GM18519 (cell line): ENCODE measurements at regions not wholly inside any gene's neighbourhood (a gene's known extent, or its start where the extent isn't known, plus 50 kb on each side); places are given as distances from the start of the nearest gene placed in this dataset.

ENCODE experiments used
- ATAC-seq: cut with Tn5 transposase; IDR thresholded peaks from one replicate; pipeline ENCODE4 v1.9.1; 2021; ENCODE audit warnings: mild to moderate bottlenecking, moderate library complexity; ENCODE audit not compliant: unreplicated experiment, low FRiP score

- ATAC-seq, result no peak
Observed at GRCh38 chr9:1639166-1639565, 376.0 kb upstream of the SMARCA2 start.

GRCh38 chr9:1647776-1648175 is 367.4 kb upstream of the SMARCA2 start:
- ATAC-seq, result no peak

GRCh38 chr9:1653282-1653681 is 361.9 kb upstream of the SMARCA2 start:
- no peak for ATAC-seq

GRCh38 chr9:1658661-1659362 is 356.3 kb upstream of the SMARCA2 start:
- ATAC-seq, result no peak

- ATAC-seq, result no peak
Observed at GRCh38 chr9:1659363-1659690, 355.8 kb upstream of the SMARCA2 start.

- no peak for ATAC-seq
Observed at GRCh38 chr9:1668441-1668840, 346.7 kb upstream of the SMARCA2 start.

GRCh38 chr9:1673300-1673699 is 341.8 kb upstream of the SMARCA2 start:
- no peak for ATAC-seq

- ATAC-seq, result no peak
Observed at GRCh38 chr9:1676771-1677170, 338.4 kb upstream of the SMARCA2 start.

- no peak for ATAC-seq
Observed at GRCh38 chr9:1683951-1684350, 331.2 kb upstream of the SMARCA2 start.

GRCh38 chr9:1698991-1699390 is 316.2 kb upstream of the SMARCA2 start:
- no peak for ATAC-seq

GRCh38 chr9:1701113-1701512 is 314.0 kb upstream of the SMARCA2 start:
- ATAC-seq, result no peak

- no peak for ATAC-seq
Observed at GRCh38 chr9:1702701-1703100, 312.4 kb upstream of the SMARCA2 start.

GRCh38 chr9:1707291-1707690 is 307.9 kb upstream of the SMARCA2 start:
- no peak for ATAC-seq

- no peak for ATAC-seq
Observed at GRCh38 chr9:1708219-1708618, 306.9 kb upstream of the SMARCA2 start.

GRCh38 chr9:1709347-1709746 is 305.8 kb upstream of the SMARCA2 start:
- no peak for ATAC-seq

GRCh38 chr9:1712861-1713450 is 302.2 kb upstream of the SMARCA2 start:
- ATAC-seq, result no peak

GRCh38 chr9:1713841-1714240 is 301.3 kb upstream of the SMARCA2 start:
- no peak for ATAC-seq

GRCh38 chr9:1717882-1718281 is 297.3 kb upstream of the SMARCA2 start:
- no peak for ATAC-seq

- no peak for ATAC-seq
Observed at GRCh38 chr9:1718836-1719235, 296.3 kb upstream of the SMARCA2 start.

- no peak for ATAC-seq
Observed at GRCh38 chr9:1721196-1721595, 294.0 kb upstream of the SMARCA2 start.

- ATAC-seq, result peak; percentile 55
Observed at GRCh38 chr9:1722404-1722803, 292.7 kb upstream of the SMARCA2 start.

GRCh38 chr9:1723522-1724015 is 291.6 kb upstream of the SMARCA2 start:
- no peak for ATAC-seq
